ENCODE measurements at regions not wholly inside any gene's neighbourhood (a gene's known extent, or its start where the extent isn't known, plus 50 kb on each side); places are given as distances from the start of the nearest gene placed in this dataset.

- H3K27ac Mint-ChIP-seq: no peak overlapping the region
- H3K36me3 Mint-ChIP-seq (ENCODE audit: low read depth): peaks cover 14% of the 10 kb centered on the region; the same call in 2 of the 3 replicates
- no peaks in the 10 kb centered on the region for H3K79me2 ChIP-seq (replicated peaks; ENCODE audit: insufficient read depth)
- no peak overlapping the region for H3K4me3 Mint-ChIP-seq
- H4K20me1 ChIP-seq (replicated peaks; ENCODE audit: insufficient read depth): no peaks in the 10 kb centered on the region
- H3K9me2 ChIP-seq (ENCODE audit: insufficient read depth): no peaks in the 10 kb centered on the region
- no peak overlapping the region for H2AFZ ChIP-seq
- no peaks in the 10 kb centered on the region for H3K27me3 Mint-ChIP-seq (ENCODE audit: insufficient read depth, low read depth, poor library complexity)
- no peak overlapping the region for H3K27ac ChIP-seq (ENCODE audit: low read depth)
- no peak for ATAC-seq
- TF ChIP-seq ZNF331 (CRISPR knock-in tag; IDR thresholded peaks at IDR 0.05; ENCODE audit: low read depth): no peak
- no peak for TF ChIP-seq EZH2 (IDR thresholded peaks at IDR 0.05; ENCODE audit: low read depth, unreplicated experiment)
- TF ChIP-seq, protein P1, sequence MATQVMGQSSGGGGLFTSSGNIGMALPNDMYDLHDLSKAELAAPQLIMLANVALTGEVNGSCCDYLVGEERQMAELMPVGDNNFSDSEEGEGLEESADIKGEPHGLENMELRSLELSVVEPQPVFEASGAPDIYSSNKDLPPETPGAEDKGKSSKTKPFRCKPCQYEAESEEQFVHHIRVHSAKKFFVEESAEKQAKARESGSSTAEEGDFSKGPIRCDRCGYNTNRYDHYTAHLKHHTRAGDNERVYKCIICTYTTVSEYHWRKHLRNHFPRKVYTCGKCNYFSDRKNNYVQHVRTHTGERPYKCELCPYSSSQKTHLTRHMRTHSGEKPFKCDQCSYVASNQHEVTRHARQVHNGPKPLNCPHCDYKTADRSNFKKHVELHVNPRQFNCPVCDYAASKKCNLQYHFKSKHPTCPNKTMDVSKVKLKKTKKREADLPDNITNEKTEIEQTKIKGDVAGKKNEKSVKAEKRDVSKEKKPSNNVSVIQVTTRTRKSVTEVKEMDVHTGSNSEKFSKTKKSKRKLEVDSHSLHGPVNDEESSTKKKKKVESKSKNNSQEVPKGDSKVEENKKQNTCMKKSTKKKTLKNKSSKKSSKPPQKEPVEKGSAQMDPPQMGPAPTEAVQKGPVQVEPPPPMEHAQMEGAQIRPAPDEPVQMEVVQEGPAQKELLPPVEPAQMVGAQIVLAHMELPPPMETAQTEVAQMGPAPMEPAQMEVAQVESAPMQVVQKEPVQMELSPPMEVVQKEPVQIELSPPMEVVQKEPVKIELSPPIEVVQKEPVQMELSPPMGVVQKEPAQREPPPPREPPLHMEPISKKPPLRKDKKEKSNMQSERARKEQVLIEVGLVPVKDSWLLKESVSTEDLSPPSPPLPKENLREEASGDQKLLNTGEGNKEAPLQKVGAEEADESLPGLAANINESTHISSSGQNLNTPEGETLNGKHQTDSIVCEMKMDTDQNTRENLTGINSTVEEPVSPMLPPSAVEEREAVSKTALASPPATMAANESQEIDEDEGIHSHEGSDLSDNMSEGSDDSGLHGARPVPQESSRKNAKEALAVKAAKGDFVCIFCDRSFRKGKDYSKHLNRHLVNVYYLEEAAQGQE (IDR thresholded peaks at IDR 0.05; ENCODE audit: unreplicated experiment): no peak
- no peak for TF ChIP-seq ETS1 (IDR thresholded peaks at IDR 0.05)
- TF ChIP-seq EZH2phosphoT487 (IDR thresholded peaks at IDR 0.05; ENCODE audit: unreplicated experiment): no peak
- TF ChIP-seq ZNF462 (CRISPR knock-in tag; IDR thresholded peaks at IDR 0.05): no peak
- no peak for TF ChIP-seq CREB1 (CRISPR knock-in tag; IDR thresholded peaks at IDR 0.05; ENCODE audit: low read depth)
- TF ChIP-seq STAT1 (IDR thresholded peaks at IDR 0.05; ENCODE audit: unreplicated experiment): no peak
- no peak for TF ChIP-seq NANOG (IDR thresholded peaks at IDR 0.05; ENCODE audit: borderline replicate concordance)
- TF ChIP-seq, protein P2, sequence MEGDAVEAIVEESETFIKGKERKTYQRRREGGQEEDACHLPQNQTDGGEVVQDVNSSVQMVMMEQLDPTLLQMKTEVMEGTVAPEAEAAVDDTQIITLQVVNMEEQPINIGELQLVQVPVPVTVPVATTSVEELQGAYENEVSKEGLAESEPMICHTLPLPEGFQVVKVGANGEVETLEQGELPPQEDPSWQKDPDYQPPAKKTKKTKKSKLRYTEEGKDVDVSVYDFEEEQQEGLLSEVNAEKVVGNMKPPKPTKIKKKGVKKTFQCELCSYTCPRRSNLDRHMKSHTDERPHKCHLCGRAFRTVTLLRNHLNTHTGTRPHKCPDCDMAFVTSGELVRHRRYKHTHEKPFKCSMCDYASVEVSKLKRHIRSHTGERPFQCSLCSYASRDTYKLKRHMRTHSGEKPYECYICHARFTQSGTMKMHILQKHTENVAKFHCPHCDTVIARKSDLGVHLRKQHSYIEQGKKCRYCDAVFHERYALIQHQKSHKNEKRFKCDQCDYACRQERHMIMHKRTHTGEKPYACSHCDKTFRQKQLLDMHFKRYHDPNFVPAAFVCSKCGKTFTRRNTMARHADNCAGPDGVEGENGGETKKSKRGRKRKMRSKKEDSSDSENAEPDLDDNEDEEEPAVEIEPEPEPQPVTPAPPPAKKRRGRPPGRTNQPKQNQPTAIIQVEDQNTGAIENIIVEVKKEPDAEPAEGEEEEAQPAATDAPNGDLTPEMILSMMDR (conservative IDR thresholded peaks at IDR 0.05; ENCODE audit: low read depth in 2 of 2): no peak
- TF ChIP-seq ZNF114 (CRISPR knock-in tag; IDR thresholded peaks at IDR 0.05): no peak
- TF ChIP-seq POLR2AphosphoS5 (IDR thresholded peaks at IDR 0.05; ENCODE audit: low read depth): no peak
- no peak for TF ChIP-seq JUNB (IDR thresholded peaks at IDR 0.05; ENCODE audit: unreplicated experiment)
- H3K9me3 Mint-ChIP-seq: peaks cover 12% of the 10 kb centered on the region
- no peaks in the 10 kb centered on the region for H3K27me3 ChIP-seq (ENCODE audit: insufficient read depth)
- no peaks in the 10 kb centered on the region for H3F3A ChIP-seq (replicated peaks; ENCODE audit: low read depth)
- DNase-seq (ENCODE audit: low spot score): no peak
- H3K4me3 ChIP-seq: no peak overlapping the region
- H3K4me1 ChIP-seq (ENCODE audit: insufficient read depth): no peaks in the 10 kb centered on the region
- H3K4me2 ChIP-seq: no peak overlapping the region
- no peaks in the 10 kb centered on the region for H3K4me1 Mint-ChIP-seq
- no peaks in the 10 kb centered on the region for H3K36me3 ChIP-seq (ENCODE audit: insufficient read depth)
Measured at GRCh38 chr13:90403330-90404082, 944.0 kb upstream of the MIR17HG start.

All from GM23338 (cell line).